CD4-positive, alpha-beta memory T cell (primary cell): ENCODE measurements at regions not wholly inside any gene's neighbourhood (a gene's known extent, or its start where the extent isn't known, plus 50 kb on each side); places are given as distances from the start of the nearest gene placed in this dataset.

ENCODE experiments used
- CTCF ChIA-PET: fragments of 350-600 bp; sonication (Branson Sonifier 250); formaldehyde crosslinking; loops from one replicate; lab custom pipeline; 2021; ENCODE audit warnings: inconsistent platforms; ENCODE audit not compliant: partially characterized antibody; lab: Charles Lee
- POLR2A ChIA-PET: fragments of 350-600 bp; sonication (Branson Sonifier 250); formaldehyde crosslinking; loops from one replicate; lab custom pipeline; 2021; ENCODE audit not compliant: partially characterized antibody; lab: Charles Lee
- DNase-seq, 5 donors: peaks; one replicate each; pipeline versions ENCODE4 v3.0.0 to v3.0.0-alpha.2; 2020 to 2022; ENCODE audit warnings: mixed read lengths in 1 of 5
- H3K27ac ChIP-seq: one replicate; pipeline ENCODE4 v1.7.0; 2013; ENCODE audit warnings: low read depth, low read length
- H3K27me3 ChIP-seq: 2 replicates; pipeline ENCODE4 v1.7.0; 2013; ENCODE audit warnings: mild to moderate bottlenecking, low read length, moderate library complexity; ENCODE audit not compliant: insufficient read depth
- H3K36me3 ChIP-seq: 2 replicates; pipeline ENCODE4 v1.7.0; 2013; ENCODE audit warnings: mild to moderate bottlenecking, low read length, moderate library complexity; ENCODE audit not compliant: insufficient read depth
- H3K4me1 ChIP-seq: 2 replicates; pipeline ENCODE4 v1.7.0; 2013; ENCODE audit warnings: mild to moderate bottlenecking, low read length, moderate library complexity; ENCODE audit not compliant: insufficient read depth
- H3K4me3 ChIP-seq, 2 donors: one replicate each; pipeline ENCODE4 v1.7.0; 2013; ENCODE audit warnings: low read length in 2 of 2, mild to moderate bottlenecking in 1 of 2
- H3K9me3 ChIP-seq, 2 donors: one replicate each; pipeline ENCODE4 v1.7.0; 2013; ENCODE audit warnings: low read length in 2 of 2, control low read depth in 1 of 2; ENCODE audit not compliant: control insufficient read depth in 1 of 2
- H3K27ac Mint-ChIP-seq, 7 donors: one replicate each; pipeline ENCODE4 v1.8.0; 2020 to 2021; ENCODE audit warnings: mixed read lengths in 7 of 7, mild to moderate bottlenecking in 6 of 7, inconsistent platforms in 3 of 7, moderate library complexity in 3 of 7
- H3K27me3 Mint-ChIP-seq, 2 donors: one replicate each; pipeline ENCODE4 v1.8.0; 2020 to 2021; ENCODE audit warnings: mixed read lengths in 2 of 2
- H3K36me3 Mint-ChIP-seq, 2 donors: one replicate each; pipeline ENCODE4 v1.8.0; 2020 to 2021; ENCODE audit warnings: mixed read lengths in 2 of 2, inconsistent platforms in 1 of 2, mild to moderate bottlenecking in 1 of 2
- H3K4me1 Mint-ChIP-seq, 4 donors: one replicate each; pipeline ENCODE4 v1.8.0; 2020 to 2021; ENCODE audit warnings: mixed read lengths in 4 of 4, mild to moderate bottlenecking in 1 of 4
- H3K4me3 Mint-ChIP-seq, 8 donors: one replicate each; pipeline ENCODE4 v1.8.0; 2020 to 2021; ENCODE audit warnings: mixed read lengths in 8 of 8, mild to moderate bottlenecking in 7 of 8, moderate library complexity in 6 of 8, inconsistent platforms in 3 of 8
- H3K9me3 Mint-ChIP-seq, 8 donors: one replicate each; pipeline ENCODE4 v1.8.0; 2020 to 2021; ENCODE audit warnings: mixed read lengths in 8 of 8, mild to moderate bottlenecking in 5 of 8, inconsistent platforms in 3 of 8, moderate library complexity in 1 of 8
- intact Hi-C: fragments of 100-400 bp; cut with micrococcal nuclease; formaldehyde crosslinking; loops from one replicate; pipeline ENCODE4 v1.15.1; 2023

DNA sequence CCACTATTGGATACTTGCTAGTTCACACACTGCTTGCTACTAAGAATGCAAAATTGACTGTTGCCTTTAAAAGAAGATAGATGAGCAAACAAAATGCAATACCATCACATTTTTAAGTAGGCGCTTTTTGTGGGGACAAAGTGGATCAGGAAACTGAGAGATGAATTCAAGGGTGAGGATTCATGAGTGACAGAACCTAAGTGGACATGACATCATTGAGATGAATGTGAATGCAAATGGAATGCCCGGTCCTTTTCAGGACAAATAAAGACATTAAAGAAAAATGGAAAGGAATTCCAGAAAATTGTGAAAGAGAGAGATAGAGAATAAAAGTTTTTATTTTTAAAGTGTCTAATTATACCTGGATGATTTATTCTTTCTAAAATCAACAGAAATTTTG is 106.3 kb upstream of the AKR1E2 start:
- H3K27me3 ChIP-seq: no peaks in the 10 kb centered on the region
- no peak overlapping the region for H3K27ac ChIP-seq
- POLR2A ChIA-PET: no interaction called here
- Mint-ChIP-seq H3K4me3 (no peak overlapping the region), H3K9me3 (no peaks in the 10 kb centered on the region), H3K27me3 (peaks cover 8 to 9% of the 10 kb centered on the region in 2 donors), H3K4me1 (peaks cover 0 to 1% (median 0%) of the 10 kb centered on the region in 4 donors), H3K27ac (no peak overlapping the region), H3K36me3 (no peaks in the 10 kb centered on the region)
- no peaks in the 10 kb centered on the region for H3K9me3 ChIP-seq
- intact Hi-C loops: no loop called here
- CTCF ChIA-PET: no interaction called here
- H3K4me1 ChIP-seq: no peaks in the 10 kb centered on the region
- no peak for DNase-seq
- H3K36me3 ChIP-seq: no peaks in the 10 kb centered on the region
- no peak overlapping the region for H3K4me3 ChIP-seq

DNA sequence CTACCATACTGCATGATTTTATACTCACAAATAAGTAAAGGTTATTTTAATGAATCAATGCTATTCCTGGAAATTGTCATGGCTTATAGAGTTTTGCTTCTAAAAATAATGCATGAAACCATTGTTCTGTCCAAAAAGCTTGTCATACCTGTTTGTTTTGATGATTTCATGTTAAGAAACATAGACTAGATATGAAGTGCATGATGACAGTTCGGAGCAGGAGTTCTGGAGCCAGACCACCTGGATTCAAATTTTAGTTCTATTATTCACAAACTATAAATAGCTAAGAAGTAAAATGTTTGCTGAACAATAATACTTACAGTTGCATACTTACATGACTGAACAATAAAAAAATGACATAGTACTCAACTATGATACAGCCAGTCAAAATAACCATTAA is 107.0 kb upstream of the AKR1E2 start:
- Histone ChIP-seq H3K27me3 (no peaks in the 10 kb centered on the region), H3K9me3 (no peaks in the 10 kb centered on the region), H3K4me3 (no peak overlapping the region), H3K4me1 (no peaks in the 10 kb centered on the region), H3K27ac (no peak overlapping the region), H3K36me3 (no peaks in the 10 kb centered on the region)
- Mint-ChIP-seq H3K4me1 (peaks cover 0 to 1% (median 0%) of the 10 kb centered on the region in 4 donors), H3K4me3 (no peak overlapping the region), H3K36me3 (no peaks in the 10 kb centered on the region), H3K9me3 (no peaks in the 10 kb centered on the region), H3K27ac (no peak overlapping the region), H3K27me3 (peaks cover 11% of the 10 kb centered on the region in 2 donors)
- ChIA-PET CTCF (interaction anchor here (1.0 kb wide), 1 partner anchor 1525 kb away, joined by 3 read pairs; no protein-coding TSS in a partner anchor), POLR2A (no interaction called here)
- intact Hi-C loops: no loop called here
- DNase-seq: no peak

DNA sequence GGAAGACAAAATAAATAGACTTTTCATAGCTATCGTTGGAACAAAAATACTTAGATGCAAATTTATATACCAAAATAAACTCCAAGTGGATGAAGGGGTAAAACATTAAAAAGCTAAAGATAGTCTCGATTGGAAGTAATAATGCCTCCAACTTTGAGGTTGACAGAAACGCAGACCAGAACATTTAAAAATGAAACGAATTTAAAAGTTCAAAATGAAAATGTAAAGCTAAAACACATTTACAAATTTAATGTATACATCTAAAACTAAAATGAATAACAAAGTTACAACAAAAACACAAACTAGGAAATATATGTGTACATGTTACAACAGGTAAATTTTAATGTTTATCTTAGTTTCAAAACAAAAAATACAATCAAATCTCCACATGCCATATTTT is 107.5 kb upstream of the AKR1E2 start:
- Histone ChIP-seq H3K36me3 (no peaks in the 10 kb centered on the region), H3K27ac (no peak overlapping the region), H3K4me1 (no peaks in the 10 kb centered on the region), H3K4me3 (no peak overlapping the region), H3K27me3 (no peaks in the 10 kb centered on the region), H3K9me3 (no peaks in the 10 kb centered on the region)
- Mint-ChIP-seq H3K36me3 (no peaks in the 10 kb centered on the region), H3K9me3 (no peaks in the 10 kb centered on the region), H3K27ac (no peak overlapping the region), H3K4me3 (no peak overlapping the region), H3K4me1 (peaks cover 0 to 1% (median 0%) of the 10 kb centered on the region in 4 donors), H3K27me3 (peaks cover 11% of the 10 kb centered on the region in 2 donors)
- DNase-seq: no peak
- intact Hi-C loops: no loop called here
- POLR2A ChIA-PET: no interaction called here
- CTCF ChIA-PET: interaction anchor here (1.0 kb wide), 1 partner anchor 1525 kb away, joined by 3 read pairs; no protein-coding TSS in a partner anchor

DNA sequence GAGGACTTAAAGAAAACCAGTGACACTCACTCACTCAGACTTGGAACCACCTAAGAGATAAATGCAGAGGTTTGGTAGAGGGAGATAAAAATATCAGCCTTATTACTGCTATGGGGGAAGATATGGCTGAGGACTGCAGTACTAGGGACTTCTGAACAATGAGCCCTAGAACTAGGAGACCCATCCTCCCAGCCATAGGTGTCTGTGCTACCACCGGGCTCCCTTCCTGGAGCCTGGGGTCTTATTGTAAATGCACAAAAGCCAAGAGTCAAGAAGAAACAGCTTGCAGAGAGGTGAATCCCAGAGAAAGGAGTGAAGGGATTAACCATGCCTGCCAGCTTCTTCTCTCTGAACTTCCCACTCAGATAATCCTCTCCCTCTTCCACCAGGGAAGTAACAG is 108.3 kb upstream of the AKR1E2 start:
- no peaks in the 10 kb centered on the region for H3K9me3 Mint-ChIP-seq
- H3K27me3 Mint-ChIP-seq: peaks cover 11% of the 10 kb centered on the region in 2 donors
- no peaks in the 10 kb centered on the region for H3K27me3 ChIP-seq
- no peaks in the 10 kb centered on the region for H3K36me3 ChIP-seq
- no peaks in the 10 kb centered on the region for H3K4me1 Mint-ChIP-seq
- no peak overlapping the region for H3K4me3 ChIP-seq
- H3K27ac ChIP-seq: no peak overlapping the region
- H3K4me3 Mint-ChIP-seq: no peak overlapping the region
- ChIA-PET CTCF (no interaction called here), POLR2A (no interaction called here)
- H3K27ac Mint-ChIP-seq: no peak overlapping the region
- no peaks in the 10 kb centered on the region for H3K4me1 ChIP-seq
- intact Hi-C loops: no loop called here
- H3K9me3 ChIP-seq: no peaks in the 10 kb centered on the region
- no peaks in the 10 kb centered on the region for H3K36me3 Mint-ChIP-seq
- DNase-seq: no peak

DNA sequence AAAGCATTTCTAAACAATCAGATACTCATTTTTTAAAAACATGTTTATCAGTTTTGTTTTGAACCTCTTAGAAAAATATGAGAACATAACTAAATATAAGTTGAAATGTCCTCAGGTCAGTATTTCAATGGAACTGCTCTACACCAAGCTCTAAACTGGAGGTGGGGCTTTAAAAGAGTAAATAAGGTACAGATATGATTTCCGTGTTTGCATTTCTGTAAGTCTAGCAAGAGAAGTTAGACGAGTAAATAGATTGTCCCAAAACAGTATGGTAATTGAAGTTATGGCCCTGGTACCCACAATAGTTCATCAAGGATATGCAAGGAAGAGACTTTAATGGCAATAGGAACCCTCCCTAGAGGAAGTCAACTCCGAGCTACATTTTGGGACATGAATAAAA is 115.1 kb upstream of the AKR1E2 start:
- Mint-ChIP-seq H3K36me3 (no peaks in the 10 kb centered on the region), H3K27ac (no peak overlapping the region), H3K4me3 (no peak overlapping the region), H3K4me1 (no peaks in the 10 kb centered on the region), H3K27me3 (peaks cover 7 to 9% of the 10 kb centered on the region in 2 donors), H3K9me3 (no peaks in the 10 kb centered on the region)
- H3K27ac ChIP-seq: no peak overlapping the region
- H3K36me3 ChIP-seq: no peaks in the 10 kb centered on the region
- no peaks in the 10 kb centered on the region for H3K27me3 ChIP-seq
- no peaks in the 10 kb centered on the region for H3K9me3 ChIP-seq
- POLR2A ChIA-PET: no interaction called here
- H3K4me1 ChIP-seq: no peaks in the 10 kb centered on the region
- CTCF ChIA-PET: interaction anchor here (1.1 kb wide), 1 partner anchor 13 kb away, joined by 3 read pairs; no protein-coding TSS in a partner anchor
- H3K4me3 ChIP-seq: no peak overlapping the region
- intact Hi-C loops: no loop called here
- DNase-seq: no peak

DNA sequence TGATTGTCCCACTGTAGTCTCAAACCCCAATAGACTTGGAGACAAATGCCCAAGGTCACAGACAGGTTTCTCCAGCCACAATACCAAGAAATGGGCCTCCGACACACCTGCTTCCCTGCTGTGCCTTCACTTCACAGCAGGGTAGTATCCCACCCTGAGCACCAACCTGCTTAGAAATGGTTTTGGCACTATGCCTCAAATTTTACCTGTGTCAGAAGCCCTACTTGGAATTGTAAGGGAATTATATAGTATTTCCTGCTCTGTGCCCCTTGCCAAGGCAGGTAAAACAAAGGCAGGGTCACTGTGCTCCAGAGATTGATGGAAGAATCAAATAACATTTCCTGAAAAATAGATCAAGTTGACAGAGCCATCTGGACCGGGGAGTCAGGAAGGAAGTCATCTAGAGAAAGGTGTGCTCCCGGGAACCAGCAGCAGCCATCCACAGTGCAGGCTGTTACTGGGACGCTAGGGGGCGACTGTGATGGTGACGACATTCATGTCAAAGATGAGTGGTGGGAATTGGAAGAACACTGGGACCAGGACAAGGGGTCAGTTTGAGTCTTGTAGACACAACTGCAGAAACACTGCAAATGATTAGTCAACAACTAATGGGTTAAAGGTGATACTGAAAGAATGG is 117.8 kb upstream of the AKR1E2 start:
- Histone ChIP-seq H3K4me3 (no peak overlapping the region), H3K27me3 (no peaks in the 10 kb centered on the region), H3K36me3 (no peaks in the 10 kb centered on the region), H3K9me3 (no peaks in the 10 kb centered on the region), H3K27ac (no peak overlapping the region), H3K4me1 (no peaks in the 10 kb centered on the region)
- no peak for DNase-seq
- Mint-ChIP-seq H3K4me1 (no peaks in the 10 kb centered on the region), H3K9me3 (no peaks in the 10 kb centered on the region), H3K27ac (no peak overlapping the region), H3K36me3 (no peaks in the 10 kb centered on the region), H3K27me3 (peaks cover 4 to 8% of the 10 kb centered on the region in 2 donors), H3K4me3 (no peak overlapping the region)
- ChIA-PET CTCF (no interaction called here), POLR2A (no interaction called here)
- intact Hi-C loops: no loop called here

DNA sequence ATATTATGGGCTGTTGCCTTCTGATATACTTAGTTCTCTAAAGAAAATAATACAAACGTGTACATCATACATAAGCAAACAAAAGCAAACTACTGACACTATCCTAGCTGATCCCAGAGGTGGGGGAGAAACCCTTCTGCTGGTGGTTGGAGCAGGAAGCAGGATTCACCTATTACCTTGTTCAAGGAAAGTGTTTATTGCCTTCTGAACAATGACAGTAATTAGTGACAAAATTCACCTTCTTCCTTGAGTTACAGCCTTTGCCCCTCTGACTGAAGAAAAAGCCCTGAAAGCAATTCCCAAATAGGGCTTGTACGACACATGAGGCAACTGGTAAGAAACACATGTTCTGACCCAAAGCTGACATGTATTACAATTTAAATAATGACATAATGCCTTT is 118.8 kb upstream of the AKR1E2 start:
- Mint-ChIP-seq H3K4me3 (no peak overlapping the region), H3K4me1 (no peaks in the 10 kb centered on the region), H3K27me3 (peaks cover 4 to 11% of the 10 kb centered on the region in 2 donors), H3K9me3 (no peaks in the 10 kb centered on the region), H3K36me3 (no peaks in the 10 kb centered on the region), H3K27ac (no peak overlapping the region)
- POLR2A ChIA-PET: no interaction called here
- intact Hi-C loops: no loop called here
- no peaks in the 10 kb centered on the region for H3K27me3 ChIP-seq
- no peak overlapping the region for H3K27ac ChIP-seq
- no peaks in the 10 kb centered on the region for H3K9me3 ChIP-seq
- DNase-seq: no peak
- no peak overlapping the region for H3K4me3 ChIP-seq
- no peaks in the 10 kb centered on the region for H3K4me1 ChIP-seq
- H3K36me3 ChIP-seq: no peaks in the 10 kb centered on the region
- CTCF ChIA-PET: no interaction called here
